Activated naive CD8-positive, alpha-beta T cell treated with anti-CD3 and anti-CD28 coated beads for 36 hours (primary cell): ENCODE measurements at regions not wholly inside any gene's neighbourhood (a gene's known extent, or its start where the extent isn't known, plus 50 kb on each side); places are given as distances from the start of the nearest gene placed in this dataset.

ENCODE experiments used
- DNase-seq: peaks from one replicate; pipeline ENCODE4 v3.0.0; 2021
- H3K27ac Mint-ChIP-seq: one replicate; pipeline ENCODE4 v1.8.0; 2022; ENCODE audit warnings: mild to moderate bottlenecking, moderate library complexity, mixed read lengths
- H3K27me3 Mint-ChIP-seq: one replicate; pipeline ENCODE4 v1.8.0; 2022; ENCODE audit warnings: mild to moderate bottlenecking, mixed read lengths
- H3K36me3 Mint-ChIP-seq: one replicate; pipeline ENCODE4 v1.8.0; 2021; ENCODE audit warnings: mild to moderate bottlenecking, mixed read lengths
- H3K4me1 Mint-ChIP-seq: one replicate; pipeline ENCODE4 v1.8.0; 2021; ENCODE audit warnings: mixed read lengths
- H3K4me3 Mint-ChIP-seq: one replicate; pipeline ENCODE4 v1.8.0; 2022; ENCODE audit warnings: mild to moderate bottlenecking, moderate library complexity, mixed read lengths
- H3K9me3 Mint-ChIP-seq: one replicate; pipeline ENCODE4 v1.8.0; 2022; ENCODE audit warnings: mixed read lengths

GRCh38 chr20:22776369-22776768, 192.0 kb upstream of the FOXA2 start:
- H3K9me3 Mint-ChIP-seq, result peaks cover 7% of the 10 kb centered on the region
- H3K27ac Mint-ChIP-seq, result no peak overlapping the region
- no peaks in the 10 kb centered on the region for H3K36me3 Mint-ChIP-seq
- H3K4me3 Mint-ChIP-seq, result no peak overlapping the region
- no peak for DNase-seq
- no peaks in the 10 kb centered on the region for H3K4me1 Mint-ChIP-seq
- H3K27me3 Mint-ChIP-seq, result peaks cover 10% of the 10 kb centered on the region

- Mint-ChIP-seq H3K27ac (no peak overlapping the region), H3K36me3 (no peaks in the 10 kb centered on the region), H3K4me1 (no peaks in the 10 kb centered on the region), H3K27me3 (no peaks in the 10 kb centered on the region), H3K9me3 (peaks cover 5% of the 10 kb centered on the region), H3K4me3 (no peak overlapping the region)
- no peak for DNase-seq
These were observed 195.5 kb upstream of the FOXA2 start for GRCh38 chr20:22779878-22780277.

- H3K9me3 Mint-ChIP-seq, result no peaks in the 10 kb centered on the region
- no peaks in the 10 kb centered on the region for H3K36me3 Mint-ChIP-seq
- no peak overlapping the region for H3K4me3 Mint-ChIP-seq
- no peaks in the 10 kb centered on the region for H3K27me3 Mint-ChIP-seq
- DNase-seq, result no peak
- H3K4me1 Mint-ChIP-seq, result no peaks in the 10 kb centered on the region
- no peak overlapping the region for H3K27ac Mint-ChIP-seq
These were observed 197.5 kb upstream of the FOXA2 start for GRCh38 chr20:22781869-22782268.

GRCh38 chr20:22789676-22790075, 205.3 kb upstream of the FOXA2 start:
- peaks cover 1% of the 10 kb centered on the region for H3K9me3 Mint-ChIP-seq
- H3K4me3 Mint-ChIP-seq, result no peak overlapping the region
- no peak for DNase-seq
- H3K27ac Mint-ChIP-seq, result no peak overlapping the region
- no peaks in the 10 kb centered on the region for H3K4me1 Mint-ChIP-seq
- H3K27me3 Mint-ChIP-seq, result peaks cover 13% of the 10 kb centered on the region
- no peaks in the 10 kb centered on the region for H3K36me3 Mint-ChIP-seq

GRCh38 chr20:22791396-22791795, 207.0 kb upstream of the FOXA2 start:
- Mint-ChIP-seq H3K27ac (no peak overlapping the region), H3K4me3 (no peak overlapping the region), H3K27me3 (peaks cover 13% of the 10 kb centered on the region), H3K4me1 (no peaks in the 10 kb centered on the region), H3K36me3 (no peaks in the 10 kb centered on the region), H3K9me3 (peaks cover 1% of the 10 kb centered on the region)
- no peak for DNase-seq

GRCh38 chr20:22791877-22792525, 207.6 kb upstream of the FOXA2 start:
- Mint-ChIP-seq H3K4me1 (no peaks in the 10 kb centered on the region), H3K9me3 (peaks cover 1% of the 10 kb centered on the region), H3K36me3 (no peaks in the 10 kb centered on the region), H3K27ac (no peak overlapping the region), H3K4me3 (no peak overlapping the region), H3K27me3 (peaks cover 13% of the 10 kb centered on the region)
- DNase-seq, result no peak

- Mint-ChIP-seq H3K36me3 (no peaks in the 10 kb centered on the region), H3K27me3 (peaks cover 13% of the 10 kb centered on the region), H3K4me3 (no peak overlapping the region), H3K27ac (no peak overlapping the region), H3K4me1 (no peaks in the 10 kb centered on the region), H3K9me3 (peaks cover 1% of the 10 kb centered on the region)
- DNase-seq, result no peak
These were observed 209.8 kb upstream of the FOXA2 start for GRCh38 chr20:22794200-22794599.

- DNase-seq, result no peak
- H3K9me3 Mint-ChIP-seq, result peaks cover 1% of the 10 kb centered on the region
- no peaks in the 10 kb centered on the region for H3K36me3 Mint-ChIP-seq
- H3K27ac Mint-ChIP-seq, result no peak overlapping the region
- peaks cover 8% of the 10 kb centered on the region for H3K27me3 Mint-ChIP-seq
- no peak overlapping the region for H3K4me3 Mint-ChIP-seq
- no peaks in the 10 kb centered on the region for H3K4me1 Mint-ChIP-seq
These were observed 211.1 kb upstream of the FOXA2 start for GRCh38 chr20:22795433-22795832.

- Mint-ChIP-seq H3K9me3 (peaks cover 1% of the 10 kb centered on the region), H3K27ac (no peak overlapping the region), H3K27me3 (peaks cover 8% of the 10 kb centered on the region)
These were observed 211.5 kb upstream of the FOXA2 start for GRCh38 chr20:22795871-22796270.

GRCh38 chr20:22796469-22797077, 212.2 kb upstream of the FOXA2 start:
- H3K27me3 Mint-ChIP-seq, result peaks cover 5% of the 10 kb centered on the region
- peaks cover 1% of the 10 kb centered on the region for H3K9me3 Mint-ChIP-seq
- H3K27ac Mint-ChIP-seq, result no peak overlapping the region
- H3K4me3 Mint-ChIP-seq, result no peak overlapping the region
- no peaks in the 10 kb centered on the region for H3K4me1 Mint-ChIP-seq
- H3K36me3 Mint-ChIP-seq, result no peaks in the 10 kb centered on the region
- DNase-seq, result no peak

More at GRCh38 chr20:22795871-22796270, 211.5 kb upstream of the FOXA2 start:
- no peak for DNase-seq
- no peaks in the 10 kb centered on the region for H3K4me1 Mint-ChIP-seq
- no peaks in the 10 kb centered on the region for H3K36me3 Mint-ChIP-seq
- H3K4me3 Mint-ChIP-seq, result no peak overlapping the region

- Mint-ChIP-seq H3K27ac (no peak overlapping the region), H3K27me3 (peaks cover 5% of the 10 kb centered on the region), H3K4me1 (no peaks in the 10 kb centered on the region), H3K4me3 (no peak overlapping the region), H3K9me3 (peaks cover under 1% of the 10 kb centered on the region), H3K36me3 (no peaks in the 10 kb centered on the region)
- no peak for DNase-seq
These were observed 212.7 kb upstream of the FOXA2 start for GRCh38 chr20:22797103-22797502.

GRCh38 chr20:22799687-22800086, 215.3 kb upstream of the FOXA2 start:
- Mint-ChIP-seq H3K36me3 (no peaks in the 10 kb centered on the region), H3K27ac (no peak overlapping the region), H3K27me3 (no peaks in the 10 kb centered on the region), H3K4me1 (no peaks in the 10 kb centered on the region), H3K9me3 (no peaks in the 10 kb centered on the region), H3K4me3 (no peak overlapping the region)
- DNase-seq, result no peak

- H3K36me3 Mint-ChIP-seq, result no peaks in the 10 kb centered on the region
- H3K4me1 Mint-ChIP-seq, result no peaks in the 10 kb centered on the region
- no peak overlapping the region for H3K4me3 Mint-ChIP-seq
- H3K9me3 Mint-ChIP-seq, result no peaks in the 10 kb centered on the region
- no peak overlapping the region for H3K27ac Mint-ChIP-seq
- no peaks in the 10 kb centered on the region for H3K27me3 Mint-ChIP-seq
- no peak for DNase-seq
These were observed 215.8 kb upstream of the FOXA2 start for GRCh38 chr20:22800129-22800528.

- H3K27me3 Mint-ChIP-seq, result no peaks in the 10 kb centered on the region
- no peak for DNase-seq
- H3K36me3 Mint-ChIP-seq, result no peaks in the 10 kb centered on the region
- H3K9me3 Mint-ChIP-seq, result no peaks in the 10 kb centered on the region
- H3K4me1 Mint-ChIP-seq, result no peaks in the 10 kb centered on the region
- no peak overlapping the region for H3K27ac Mint-ChIP-seq
- H3K4me3 Mint-ChIP-seq, result no peak overlapping the region
These were observed 217.2 kb upstream of the FOXA2 start for GRCh38 chr20:22801528-22801927.

GRCh38 chr20:22802296-22802695, 217.9 kb upstream of the FOXA2 start:
- Mint-ChIP-seq H3K36me3 (no peaks in the 10 kb centered on the region), H3K27me3 (no peaks in the 10 kb centered on the region), H3K4me3 (no peak overlapping the region), H3K9me3 (no peaks in the 10 kb centered on the region), H3K4me1 (no peaks in the 10 kb centered on the region), H3K27ac (no peak overlapping the region)
- DNase-seq, result no peak

GRCh38 chr20:22805219-22805618, 220.8 kb upstream of the FOXA2 start:
- DNase-seq, result no peak
- Mint-ChIP-seq H3K4me3 (no peak overlapping the region), H3K27ac (no peak overlapping the region), H3K4me1 (no peaks in the 10 kb centered on the region), H3K9me3 (no peaks in the 10 kb centered on the region), H3K27me3 (no peaks in the 10 kb centered on the region), H3K36me3 (no peaks in the 10 kb centered on the region)
